Mucosa of descending colon (tissue), 3 donors: ENCODE measurements at regions not wholly inside any gene's neighbourhood (a gene's known extent, or its start where the extent isn't known, plus 50 kb on each side); places are given as distances from the start of the nearest gene placed in this dataset.

Experiments used
- ATAC-seq: fragments of 200-7000 bp; cut with Tn5 transposase; one replicate; pipeline ENCODE4 v1.9.1; 2020; ENCODE audit warnings: mild to moderate bottlenecking, moderate library complexity
- DNase-seq, 3 donors: peaks; one replicate each; pipeline ENCODE4 v3.0.0-alpha.2; 2020
- H3K36me3 ChIP-seq: fragments of 200-600 bp; one replicate; pipeline ENCODE4 v1.8.0; 2021; ENCODE audit warnings: low read depth, mild to moderate bottlenecking
- H3K4me1 ChIP-seq: fragments of 200-600 bp; one replicate; pipeline ENCODE4 v1.8.0; 2021; ENCODE audit warnings: low read depth, mild to moderate bottlenecking
- H3K4me3 ChIP-seq: fragments of 200-600 bp; one replicate; pipeline ENCODE4 v1.8.0; 2021; ENCODE audit warnings: mild to moderate bottlenecking
- H3K9me3 ChIP-seq: fragments of 200-600 bp; one replicate; pipeline ENCODE4 v1.8.0; 2021; ENCODE audit warnings: mild to moderate bottlenecking
- CTCF ChIP-seq: fragments of 200-600 bp; IDR thresholded peaks from one replicate; pipeline ENCODE4 v1.8.0; 2022; ENCODE audit warnings: antibody characterized with exemption, mild to moderate bottlenecking
- intact Hi-C, 2 donors: fragments of 100-400 bp; cut with DNase I in 1 of 2; cut with micrococcal nuclease in 1 of 2; formaldehyde crosslinking; loops; one replicate each; pipeline versions ENCODE4 v1.11.0 to v1.11.1; 2022; cut with DNase I, micrococcal nuclease
- donor health status: DM: no; HTN: no; CAD: no; lungs with moderate emphysema.
- donor health status: DM: no; HTN: no; CAD: no.
- donor health status: DM: no; HTN: yes; CAD: no.

- ATAC-seq (no peak), DNase-seq (no peak)
- Histone ChIP-seq H3K36me3 (no peaks in the 10 kb centered on the region), H3K9me3 (no peaks in the 10 kb centered on the region), H3K4me1 (no peaks in the 10 kb centered on the region), H3K4me3 (no peak overlapping the region)
- intact Hi-C loops = no loop called here
- TF ChIP-seq CTCF = no peak
Measured at GRCh38 chr12:113659416-113659815, 187.7 kb upstream of the LHX5 start.

- no peak for ATAC-seq
Measured at GRCh38 chr12:113659015-113659414, 187.3 kb upstream of the LHX5 start.

GRCh38 chr12:113658006-113658655, 186.5 kb upstream of the LHX5 start:
- ATAC-seq = no peak
- no peaks in the 10 kb centered on the region for H3K36me3 ChIP-seq
- no peak for DNase-seq
- no peaks in the 10 kb centered on the region for H3K9me3 ChIP-seq
- no peak for TF ChIP-seq CTCF
- H3K4me3 ChIP-seq = no peak overlapping the region
- H3K4me1 ChIP-seq = no peaks in the 10 kb centered on the region
- intact Hi-C loops = no loop called here

More at GRCh38 chr12:113659015-113659414, 187.3 kb upstream of the LHX5 start:
- no peaks in the 10 kb centered on the region for H3K4me1 ChIP-seq
- H3K9me3 ChIP-seq = no peaks in the 10 kb centered on the region
- TF ChIP-seq CTCF = no peak
- no peaks in the 10 kb centered on the region for H3K36me3 ChIP-seq
- no peak overlapping the region for H3K4me3 ChIP-seq
- intact Hi-C loops = no loop called here
- DNase-seq = no peak

- Histone ChIP-seq H3K4me1 (no peaks in the 10 kb centered on the region), H3K4me3 (no peak overlapping the region), H3K36me3 (no peaks in the 10 kb centered on the region), H3K9me3 (no peaks in the 10 kb centered on the region)
- intact Hi-C loops = no loop called here
- no peak for TF ChIP-seq CTCF
- no peak for DNase-seq
- no peak for ATAC-seq
Measured at GRCh38 chr12:113655919-113656318, 184.2 kb upstream of the LHX5 start.

GRCh38 chr12:113655479-113655878, 183.8 kb upstream of the LHX5 start:
- TF ChIP-seq CTCF = no peak
- intact Hi-C loops = no loop called here
- ATAC-seq (no peak), DNase-seq (no peak)
- Histone ChIP-seq H3K4me1 (no peaks in the 10 kb centered on the region), H3K36me3 (no peaks in the 10 kb centered on the region), H3K9me3 (no peaks in the 10 kb centered on the region), H3K4me3 (no peak overlapping the region)

- Histone ChIP-seq H3K36me3 (no peaks in the 10 kb centered on the region), H3K9me3 (no peaks in the 10 kb centered on the region), H3K4me1 (no peaks in the 10 kb centered on the region), H3K4me3 (no peak overlapping the region)
- TF ChIP-seq CTCF = no peak
- ATAC-seq (no peak), DNase-seq (no peak)
- intact Hi-C loops = no loop called here
Measured at GRCh38 chr12:113651662-113652061, 180.0 kb upstream of the LHX5 start.
